CD14-positive monocyte (primary cell): ENCODE measurements at regions not wholly inside any gene's neighbourhood (a gene's known extent, or its start where the extent isn't known, plus 50 kb on each side); places are given as distances from the start of the nearest gene placed in this dataset.
A peak's percentile ranks its signal among the peaks of the same experiment; 100 is the strongest.

Experiments used
- DNase-seq, 3 donors: peaks; one replicate each; pipeline ENCODE4 v3.0.0-alpha.2; 2011 to 2022
- H2AFZ ChIP-seq: 2 replicates; pipeline ENCODE4 v1.6.0; 2012; ENCODE audit warnings: mild to moderate bottlenecking, low read depth, low read length, inconsistent platforms; ENCODE audit not compliant: insufficient read depth, poor library complexity, severe bottlenecking
- H3K27ac ChIP-seq, 2 donors: 1 replicate in 1 of 2; 2 replicates in 1 of 2; pipeline ENCODE4 v1.5.1; 2012 to 2013; ENCODE audit warnings: low read length in 2 of 2, control low read depth in 1 of 2, inconsistent platforms in 1 of 2, low read depth in 1 of 2, mild to moderate bottlenecking in 1 of 2
- H3K27me3 ChIP-seq, 2 donors: one replicate each; pipeline versions ENCODE4 v1.6.0 to v1.6.1; 2011 to 2013; ENCODE audit warnings: low read length in 2 of 2; ENCODE audit not compliant: control insufficient read depth in 2 of 2, insufficient read depth in 2 of 2
- H3K36me3 ChIP-seq, 2 donors: replicated peaks in 1 of 2; 1 replicate in 1 of 2; 2 replicates in 1 of 2; pipeline versions ENCODE4 v1.5.1 to v1.6.1; 2012 to 2013; ENCODE audit warnings: low read length in 2 of 2, control low read depth in 1 of 2, inconsistent platforms in 1 of 2, mild to moderate bottlenecking in 1 of 2; ENCODE audit not compliant: insufficient read depth in 2 of 2, control insufficient read depth in 1 of 2
- H3K4me1 ChIP-seq, 2 donors: 1 replicate in 1 of 2; 2 replicates in 1 of 2; pipeline versions ENCODE4 v1.5.1 to v1.6.1; 2012 to 2013; ENCODE audit warnings: low read length in 2 of 2, control low read depth in 1 of 2, inconsistent platforms in 1 of 2, mild to moderate bottlenecking in 1 of 2, moderate library complexity in 1 of 2; ENCODE audit not compliant: insufficient read depth in 2 of 2, control insufficient read depth in 1 of 2
- H3K4me2 ChIP-seq: replicated peaks from 2 replicates; pipeline ENCODE3; 2012; ENCODE audit warnings: low read length, moderate library complexity, mild to moderate bottlenecking; ENCODE audit not compliant: poor library complexity, severe bottlenecking; ENCODE audit errors: extremely low read depth
- H3K4me3 ChIP-seq, 3 experiments: fragments of 200-600 bp in 1 of 3; sonication (generic) in 1 of 3; replicated peaks in 1 of 3; 1 replicate in 2 of 3; 2 replicates in 1 of 3; pipeline ENCODE4 v1.5.1; 2011 to 2013; ENCODE audit warnings: low read length in 3 of 3, mild to moderate bottlenecking in 3 of 3, control low read depth in 2 of 3, low read depth in 2 of 3, inconsistent platforms in 1 of 3, moderate library complexity in 1 of 3
- H3K79me2 ChIP-seq: 2 replicates; pipeline ENCODE4 v1.6.0; 2012; ENCODE audit warnings: mild to moderate bottlenecking, control low read depth, inconsistent platforms, low read length, moderate library complexity; ENCODE audit not compliant: insufficient read depth
- H3K9ac ChIP-seq: 2 replicates; pipeline ENCODE4 v1.6.0; 2017; ENCODE audit warnings: low read length, mild to moderate bottlenecking; ENCODE audit not compliant: insufficient read depth, poor library complexity, severe bottlenecking
- H3K9me3 ChIP-seq, 2 donors: replicated peaks in 1 of 2; 1 replicate in 1 of 2; 2 replicates in 1 of 2; pipeline versions ENCODE4 v1.5.1 to v1.6.1; 2012 to 2013; ENCODE audit warnings: low read length in 2 of 2, control low read depth in 1 of 2; ENCODE audit not compliant: control insufficient read depth in 1 of 2, insufficient read depth in 1 of 2
- H4K20me1 ChIP-seq: 2 replicates; pipeline ENCODE4 v1.6.0; 2012; ENCODE audit warnings: mild to moderate bottlenecking, low read length, control low read depth, moderate library complexity; ENCODE audit not compliant: insufficient read depth
- H3K27ac Mint-ChIP-seq, 7 donors: one replicate each; pipeline ENCODE4 v1.8.0; 2020; ENCODE audit warnings: mild to moderate bottlenecking in 7 of 7, mixed read lengths in 7 of 7, moderate library complexity in 6 of 7, inconsistent platforms in 2 of 7
- H3K27me3 Mint-ChIP-seq, 3 donors: one replicate each; pipeline ENCODE4 v1.8.0; 2021 to 2022; ENCODE audit warnings: low read depth in 3 of 3, mild to moderate bottlenecking in 3 of 3, mixed read lengths in 3 of 3, moderate library complexity in 3 of 3, inconsistent platforms in 1 of 3
- H3K36me3 Mint-ChIP-seq, 2 donors: one replicate each; pipeline ENCODE4 v1.8.0; 2020; ENCODE audit warnings: mixed read lengths in 2 of 2, inconsistent platforms in 1 of 2, mild to moderate bottlenecking in 1 of 2
- H3K4me1 Mint-ChIP-seq: one replicate; pipeline ENCODE4 v1.8.0; 2020; ENCODE audit warnings: mild to moderate bottlenecking, mixed read lengths
- H3K4me3 Mint-ChIP-seq, 2 donors: one replicate each; pipeline ENCODE4 v1.8.0; 2020; ENCODE audit warnings: mild to moderate bottlenecking in 2 of 2, mixed read lengths in 2 of 2, moderate library complexity in 1 of 2
- H3K9me3 Mint-ChIP-seq, 7 donors: one replicate each; pipeline ENCODE4 v1.8.0; 2020 to 2022; ENCODE audit warnings: mixed read lengths in 7 of 7, mild to moderate bottlenecking in 6 of 7, moderate library complexity in 6 of 7, inconsistent platforms in 2 of 7
- WGBS: methylation state at CpG from one replicate; pipeline ENCODE4 v1.1.5; 2013; ENCODE audit warnings: missing lambda C conversion rate; ENCODE audit not compliant: insufficient coverage; 5-methylcytosine and 5-hydroxymethylcytosine counted together
- intact Hi-C, 2 donors: fragments of 100-400 bp; cut with micrococcal nuclease; formaldehyde crosslinking; loops; one replicate each; pipeline versions ENCODE4 v1.15.0 to v1.15.1; 2023
- TF ChIP-seq, protein P1 (sequence below): fragments of 200-600 bp; IDR thresholded peaks from one replicate; pipeline ENCODE4 v1.8.0; 2022; ENCODE audit warnings: antibody characterized with exemption, mild to moderate bottlenecking

DNA sequence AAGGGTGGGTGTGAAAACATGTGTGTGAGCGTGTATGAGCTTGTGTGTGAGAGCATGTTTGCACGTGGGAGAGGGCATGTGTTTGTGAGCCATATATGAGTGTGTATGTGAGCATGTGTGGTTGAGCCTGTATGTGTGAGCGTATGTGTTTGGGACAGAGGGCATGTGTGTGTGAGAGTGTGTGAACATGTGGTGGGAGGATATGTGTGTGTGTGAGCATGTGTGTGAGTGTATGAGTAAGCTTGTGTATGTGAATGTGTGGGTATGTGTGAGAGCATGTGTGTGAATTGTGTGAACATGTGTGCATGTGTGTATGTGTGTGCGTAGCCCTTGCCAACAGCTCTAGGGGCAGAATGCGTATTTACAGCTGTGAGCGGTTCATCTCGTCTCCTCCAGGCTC lies 163.0 kb downstream of the TMEM200C start:
- TF ChIP-seq, protein P1, sequence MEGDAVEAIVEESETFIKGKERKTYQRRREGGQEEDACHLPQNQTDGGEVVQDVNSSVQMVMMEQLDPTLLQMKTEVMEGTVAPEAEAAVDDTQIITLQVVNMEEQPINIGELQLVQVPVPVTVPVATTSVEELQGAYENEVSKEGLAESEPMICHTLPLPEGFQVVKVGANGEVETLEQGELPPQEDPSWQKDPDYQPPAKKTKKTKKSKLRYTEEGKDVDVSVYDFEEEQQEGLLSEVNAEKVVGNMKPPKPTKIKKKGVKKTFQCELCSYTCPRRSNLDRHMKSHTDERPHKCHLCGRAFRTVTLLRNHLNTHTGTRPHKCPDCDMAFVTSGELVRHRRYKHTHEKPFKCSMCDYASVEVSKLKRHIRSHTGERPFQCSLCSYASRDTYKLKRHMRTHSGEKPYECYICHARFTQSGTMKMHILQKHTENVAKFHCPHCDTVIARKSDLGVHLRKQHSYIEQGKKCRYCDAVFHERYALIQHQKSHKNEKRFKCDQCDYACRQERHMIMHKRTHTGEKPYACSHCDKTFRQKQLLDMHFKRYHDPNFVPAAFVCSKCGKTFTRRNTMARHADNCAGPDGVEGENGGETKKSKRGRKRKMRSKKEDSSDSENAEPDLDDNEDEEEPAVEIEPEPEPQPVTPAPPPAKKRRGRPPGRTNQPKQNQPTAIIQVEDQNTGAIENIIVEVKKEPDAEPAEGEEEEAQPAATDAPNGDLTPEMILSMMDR, result no peak
- Mint-ChIP-seq H3K36me3 (no peaks in the 10 kb centered on the region), H3K4me1 (no peaks in the 10 kb centered on the region), H3K9me3 (peaks cover 0 to 4% (median 1%) of the 10 kb centered on the region in 7 donors), H3K27ac (no peak overlapping the region), H3K4me3 (no peak overlapping the region), H3K27me3 (peaks cover 0 to 10% (median 5%) of the 10 kb centered on the region in 3 donors)
- peaks cover 0 to 2% of the 10 kb centered on the region in 2 donors for H3K27me3 ChIP-seq
- no peaks in the 10 kb centered on the region for H3K4me1 ChIP-seq
- H3K36me3 ChIP-seq, result no peaks in the 10 kb centered on the region
- no peak overlapping the region for H3K9ac ChIP-seq
- no peak overlapping the region for H2AFZ ChIP-seq
- no peaks in the 10 kb centered on the region for H3K79me2 ChIP-seq
- H4K20me1 ChIP-seq, result no peaks in the 10 kb centered on the region
- H3K27ac ChIP-seq, result no peak overlapping the region
- H3K4me3 ChIP-seq, result no peak overlapping the region
- no peak overlapping the region for H3K4me2 ChIP-seq
- WGBS, result 97% methylated on average over 7 of the region's 7 CpGs
- no peaks in the 10 kb centered on the region for H3K9me3 ChIP-seq
- DNase-seq, result no peak
- intact Hi-C loops, result no loop called here

DNA sequence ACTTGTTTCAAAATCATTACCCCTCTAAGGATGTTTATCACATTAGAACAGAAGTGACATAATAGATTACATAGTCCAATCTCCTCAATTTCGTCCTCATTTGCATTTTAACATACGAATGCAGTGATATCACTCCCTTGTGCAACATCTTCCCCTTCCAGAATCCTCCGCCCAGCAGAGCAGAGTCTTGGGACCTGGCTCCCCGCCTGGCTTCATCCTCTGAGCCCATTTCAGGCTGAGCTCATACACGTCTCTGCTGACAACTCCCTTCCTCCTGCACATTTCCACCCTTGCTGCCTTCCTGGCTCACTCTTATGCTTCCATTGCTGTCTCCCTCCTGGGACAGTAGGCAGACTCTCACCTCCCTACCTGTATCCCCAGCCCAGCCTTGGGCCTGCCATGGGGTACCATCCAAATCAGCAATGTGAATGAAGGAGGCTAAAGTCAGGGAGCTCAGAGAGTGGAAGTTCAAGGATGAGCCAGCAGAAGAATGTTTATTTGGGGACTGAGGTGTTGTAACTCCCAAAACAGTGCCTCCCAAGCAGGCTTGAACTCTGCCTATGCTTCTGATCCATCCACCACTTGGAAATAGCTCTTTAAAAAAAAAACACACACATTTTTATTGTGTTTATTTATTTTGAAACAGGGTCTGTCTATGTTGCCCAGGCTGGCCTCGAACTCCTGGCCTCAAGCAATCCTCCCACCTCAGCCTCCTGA lies 165.2 kb downstream of the TMEM200C start:
- TF ChIP-seq, protein P1, result no peak
- no peak for DNase-seq
- Histone ChIP-seq H3K9me3 (no peaks in the 10 kb centered on the region), H2AFZ (no peak overlapping the region), H3K79me2 (no peaks in the 10 kb centered on the region), H3K4me1 (no peaks in the 10 kb centered on the region), H3K27me3 (no peaks in the 10 kb centered on the region), H3K4me3 (no peak overlapping the region), H4K20me1 (no peaks in the 10 kb centered on the region), H3K36me3 (no peaks in the 10 kb centered on the region), H3K27ac (no peak overlapping the region), H3K9ac (no peak overlapping the region), H3K4me2 (no peak overlapping the region)
- Mint-ChIP-seq H3K4me1 (no peaks in the 10 kb centered on the region), H3K9me3 (peaks cover 0 to 4% (median 1%) of the 10 kb centered on the region in 7 donors), H3K4me3 (no peak overlapping the region), H3K27ac (peak overlapping the region in 1 of 7 donors; percentile 1), H3K36me3 (no peaks in the 10 kb centered on the region), H3K27me3 (peaks cover 0 to 8% (median 4%) of the 10 kb centered on the region in 3 donors)
- intact Hi-C loops, result no loop called here
- 72% methylated on average over 5 of the region's 6 CpGs for WGBS
